HG02763 (cell line): ENCODE measurements at regions not wholly inside any gene's neighbourhood (a gene's known extent, or its start where the extent isn't known, plus 50 kb on each side); places are given as distances from the start of the nearest gene placed in this dataset.
"Not testable (repeated sequence)": the region's sequence is repeated elsewhere in the genome, so short reads cannot be mapped to it uniquely, and the experiment has no call there.

Experiments used
- ATAC-seq: cut with Tn5 transposase; IDR thresholded peaks from one replicate; pipeline ENCODE4 v1.9.1; 2021; ENCODE audit warnings: mild to moderate bottlenecking, moderate library complexity; ENCODE audit not compliant: unreplicated experiment

GRCh38 chr1:90357995-90358394 is 359.1 kb downstream of the BARHL2 start:
- ATAC-seq: peak; percentile 58

GRCh38 chr1:90356991-90357390 is 360.1 kb downstream of the BARHL2 start:
- ATAC-seq: peak; percentile 58

- no peak for ATAC-seq
These were observed 361.0 kb downstream of the BARHL2 start for GRCh38 chr1:90356101-90356500.

- no peak for ATAC-seq
These were observed 359.8 kb downstream of the ZNF326 start for GRCh38 chr1:90354704-90355103.

GRCh38 chr1:90351019-90351418 is 356.1 kb downstream of the ZNF326 start:
- no peak for ATAC-seq

- no peak for ATAC-seq
These were observed 354.6 kb downstream of the ZNF326 start for GRCh38 chr1:90349510-90349909.

GRCh38 chr1:90348934-90349333 is 354.0 kb downstream of the ZNF326 start:
- ATAC-seq: no peak

- ATAC-seq: not testable (repeated sequence)
These were observed 353.5 kb downstream of the ZNF326 start for GRCh38 chr1:90348459-90348858.

- ATAC-seq: no peak
These were observed 352.5 kb downstream of the ZNF326 start for GRCh38 chr1:90347366-90347765.

- ATAC-seq: no peak
These were observed 351.8 kb downstream of the ZNF326 start for GRCh38 chr1:90346757-90347156.

- ATAC-seq: no peak
These were observed 351.4 kb downstream of the ZNF326 start for GRCh38 chr1:90346349-90346748.

GRCh38 chr1:90344963-90345730 is 350.2 kb downstream of the ZNF326 start:
- no peak for ATAC-seq

- ATAC-seq: no peak
These were observed 346.6 kb downstream of the ZNF326 start for GRCh38 chr1:90341516-90341915.

- no peak for ATAC-seq
These were observed 345.7 kb downstream of the ZNF326 start for GRCh38 chr1:90340606-90341005.

GRCh38 chr1:90339811-90340210 is 344.9 kb downstream of the ZNF326 start:
- no peak for ATAC-seq

GRCh38 chr1:90336552-90337324 is 341.8 kb downstream of the ZNF326 start:
- no peak for ATAC-seq

- no peak for ATAC-seq
These were observed 340.6 kb downstream of the ZNF326 start for GRCh38 chr1:90335558-90335957.

GRCh38 chr1:90334137-90334536 is 339.2 kb downstream of the ZNF326 start:
- no peak for ATAC-seq

- ATAC-seq: no peak
These were observed 330.3 kb downstream of the ZNF326 start for GRCh38 chr1:90325168-90325567.

- no peak for ATAC-seq
These were observed 327.3 kb downstream of the ZNF326 start for GRCh38 chr1:90322186-90322585.

- ATAC-seq: no peak
These were observed 325.0 kb downstream of the ZNF326 start for GRCh38 chr1:90319918-90320317.

GRCh38 chr1:90318431-90318830 is 323.5 kb downstream of the ZNF326 start:
- ATAC-seq: no peak
